IMR-90 (cell line): ENCODE measurements at regions not wholly inside any gene's neighbourhood (a gene's known extent, or its start where the extent isn't known, plus 50 kb on each side); places are given as distances from the start of the nearest gene placed in this dataset.

Experiments used
- ATAC-seq: fragments of 200-7000 bp; cut with Tn5 transposase; 2 replicates; pipeline ENCODE4 v1.9.1; 2020; ENCODE audit warnings: low read depth, mild to moderate bottlenecking, moderate library complexity
- BruUV-seq: library from RNA; stranded (reverse); fragments of 400-500 nt; replicated peaks from 2 replicates; lab custom pipeline; 2021; lab: Mats Ljungman, UMichigan
- CTCF ChIA-PET: fragments of 300-600 bp; formaldehyde crosslinking; extraction: SDS; loops from one replicate; lab custom pipeline; 2021; ENCODE audit warnings: antibody characterized with exemption; lab: Yijun Ruan, JAX
- POLR2A ChIA-PET: fragments of 300-600 bp; sonication (Branson Sonifier 250); formaldehyde crosslinking; loops from one replicate; lab custom pipeline; 2022; ENCODE audit warnings: antibody characterized with exemption; ENCODE audit not compliant: unreplicated experiment; lab: Charles Lee
- DNase-seq: peaks from one replicate; pipeline ENCODE4 v3.0.0; 2013
- H2AFZ ChIP-seq: replicated peaks from 2 replicates; pipeline ENCODE3; 2013; ENCODE audit warnings: low read length, mild to moderate bottlenecking; ENCODE audit not compliant: poor library complexity
- H2AK5ac ChIP-seq: 2 replicates; pipeline ENCODE4 v1.6.1; 2013; ENCODE audit warnings: low read depth, low read length, inconsistent platforms
- H2AK9ac ChIP-seq: replicated peaks from 2 replicates; pipeline ENCODE3; 2013; ENCODE audit warnings: mild to moderate bottlenecking, low read depth, low read length, moderate library complexity; ENCODE audit not compliant: poor library complexity
- H2BK120ac ChIP-seq: 2 replicates; pipeline ENCODE4 v1.6.1; 2013; ENCODE audit warnings: low read depth, low read length, inconsistent platforms
- H2BK15ac ChIP-seq: 3 replicates; pipeline ENCODE4 v1.6.1; 2013; ENCODE audit warnings: low read depth, low read length, inconsistent platforms
- H2BK20ac ChIP-seq: 2 replicates; pipeline ENCODE4 v1.6.1; 2013; ENCODE audit warnings: low read depth, mild to moderate bottlenecking, inconsistent platforms, low read length, moderate library complexity
- H2BK5ac ChIP-seq: 2 replicates; pipeline ENCODE4 v1.6.1; 2013; ENCODE audit warnings: mild to moderate bottlenecking, low read depth, low read length, inconsistent platforms; ENCODE audit not compliant: poor library complexity, severe bottlenecking
- H3K14ac ChIP-seq: replicated peaks from 2 replicates; pipeline ENCODE4 v1.6.1; 2013; ENCODE audit warnings: low read depth, low read length, inconsistent platforms
- H3K18ac ChIP-seq: 2 replicates; pipeline ENCODE4 v1.6.1; 2013; ENCODE audit warnings: low read depth, low read length, control low read depth
- H3K23ac ChIP-seq: 2 replicates; pipeline ENCODE4 v1.6.1; 2013; ENCODE audit warnings: low read depth, low read length, inconsistent platforms
- H3K27ac ChIP-seq: 2 replicates; pipeline ENCODE4 v1.5.1; 2013; ENCODE audit warnings: mild to moderate bottlenecking, control low read depth, low read length; ENCODE audit not compliant: insufficient read depth
- H3K27me3 ChIP-seq: 2 replicates; pipeline ENCODE4 v1.6.1; 2013; ENCODE audit warnings: low read length; ENCODE audit not compliant: control insufficient read depth, insufficient read depth
- H3K36me3 ChIP-seq: 2 replicates; pipeline ENCODE4 v1.6.1; 2013; ENCODE audit warnings: low read length, mixed read lengths; ENCODE audit not compliant: control insufficient read depth, insufficient read depth
- H3K4ac ChIP-seq: 2 replicates; pipeline ENCODE4 v1.6.1; 2013; ENCODE audit warnings: low read depth, low read length, inconsistent platforms
- H3K4me1 ChIP-seq: 2 replicates; pipeline ENCODE4 v1.6.1; 2013; ENCODE audit warnings: low read length, mixed read lengths; ENCODE audit not compliant: control insufficient read depth, insufficient read depth
- H3K4me2 ChIP-seq: 2 replicates; pipeline ENCODE4 v1.6.1; 2013; ENCODE audit warnings: low read depth, mild to moderate bottlenecking, control low read depth, low read length, moderate library complexity
- H3K4me3 ChIP-seq: 2 replicates; pipeline ENCODE4 v1.5.1; 2013; ENCODE audit warnings: low read depth, mild to moderate bottlenecking, control low read depth, low read length, moderate library complexity; ENCODE audit not compliant: insufficient read depth
- H3K56ac ChIP-seq: 2 replicates; pipeline ENCODE4 v1.6.1; 2013; ENCODE audit warnings: low read length, inconsistent platforms; ENCODE audit not compliant: insufficient read depth; ENCODE audit errors: extremely low read depth
- H3K79me1 ChIP-seq, 2 experiments: 2 replicates each; pipeline ENCODE4 v1.6.1; 2013; ENCODE audit warnings: low read length in 2 of 2, inconsistent platforms in 1 of 2, low read depth in 1 of 2
- H3K9ac ChIP-seq: 2 replicates; pipeline ENCODE4 v1.6.1; 2013; ENCODE audit warnings: low read depth, low read length, control low read depth
- H3K9me1 ChIP-seq: 2 replicates; pipeline ENCODE4 v1.6.1; 2013; ENCODE audit warnings: low read length, inconsistent platforms; ENCODE audit not compliant: insufficient read depth
- H3K9me3 ChIP-seq: 2 replicates; pipeline ENCODE4 v1.6.1; 2013; ENCODE audit warnings: low read length; ENCODE audit not compliant: control insufficient read depth, insufficient read depth
- H4K20me1 ChIP-seq: 2 replicates; pipeline ENCODE4 v1.6.1; 2013; ENCODE audit warnings: low read length, inconsistent platforms; ENCODE audit not compliant: insufficient read depth
- H4K5ac ChIP-seq: 2 replicates; pipeline ENCODE4 v1.6.1; 2013; ENCODE audit warnings: mild to moderate bottlenecking, low read depth, low read length, control low read depth
- H4K8ac ChIP-seq, 2 experiments: 2 replicates each; pipeline ENCODE4 v1.6.1; 2013; ENCODE audit warnings: low read depth in 2 of 2, low read length in 2 of 2, control low read depth in 1 of 2, inconsistent platforms in 1 of 2
- H4K91ac ChIP-seq: 2 replicates; pipeline ENCODE4 v1.6.1; 2013; ENCODE audit warnings: low read depth, low read length, inconsistent platforms; ENCODE audit not compliant: insufficient read depth
- BHLHE40 ChIP-seq: fragments of 150-350 bp; IDR thresholded peaks from 2 replicates; pipeline ENCODE4 v1.6.1; 2016; ENCODE audit warnings: mild to moderate bottlenecking, low read depth, low read length
- CEBPB ChIP-seq: IDR thresholded peaks from 2 replicates; pipeline ENCODE4 v1.6.1; 2012; ENCODE audit warnings: low read depth, low read length, improper control_type of control experiment
- CHD1 ChIP-seq: IDR thresholded peaks from 2 replicates; pipeline ENCODE4 v1.6.1; 2012; ENCODE audit warnings: low read depth, low read length, improper control_type of control experiment
- FOS ChIP-seq: fragments of 150-350 bp; IDR thresholded peaks from 2 replicates; pipeline ENCODE4 v1.6.1; 2016; ENCODE audit warnings: low read depth, low read length
- MAFK ChIP-seq: IDR thresholded peaks from 2 replicates; pipeline ENCODE4 v1.6.1; 2012; ENCODE audit warnings: low read depth, low read length, improper control_type of control experiment
- MAZ ChIP-seq: IDR thresholded peaks from 2 replicates; pipeline ENCODE4 v1.6.1; 2012; ENCODE audit warnings: low read depth, mild to moderate bottlenecking, low read length, improper control_type of control experiment, moderate library complexity, borderline replicate concordance
- MXI1 ChIP-seq: IDR thresholded peaks from 2 replicates; pipeline ENCODE4 v1.6.1; 2012; ENCODE audit warnings: low read depth, mild to moderate bottlenecking, low read length, moderate library complexity, borderline replicate concordance
- NFE2L2 ChIP-seq: fragments of 150-350 bp; IDR thresholded peaks from 2 replicates; pipeline ENCODE4 v1.6.1; 2016; ENCODE audit warnings: low read depth, mild to moderate bottlenecking, low read length
- POLR2A ChIP-seq: IDR thresholded peaks from 2 replicates; pipeline ENCODE4 v1.6.1; 2012; ENCODE audit warnings: mild to moderate bottlenecking, low read depth, low read length
- RAD21 ChIP-seq: IDR thresholded peaks from 2 replicates; pipeline ENCODE4 v1.6.1; 2012; ENCODE audit warnings: low read length, improper control_type of control experiment
- RCOR1 ChIP-seq: IDR thresholded peaks from 2 replicates; pipeline ENCODE4 v1.6.1; 2012; ENCODE audit warnings: mild to moderate bottlenecking, low read length, improper control_type of control experiment; ENCODE audit not compliant: insufficient replicate concordance
- SMC3 ChIP-seq: fragments of 150-350 bp; IDR thresholded peaks from 2 replicates; pipeline ENCODE4 v1.6.1; 2016; ENCODE audit warnings: low read depth, mild to moderate bottlenecking, antibody characterized with exemption, low read length, moderate library complexity
- WGBS, 2 experiments: methylation state at CpG; one replicate each; pipeline versions ENCODE4 v1.1.5 to v1.1.7; 2013; ENCODE audit warnings: missing lambda C conversion rate in 2 of 2; ENCODE audit not compliant: insufficient read length in 1 of 2; ENCODE audit errors: extremely low coverage in 2 of 2; 5-methylcytosine and 5-hydroxymethylcytosine counted together
- dilution Hi-C: fragments of 300-500 bp; cut with HindIII; formaldehyde crosslinking; loops from one replicate; pipeline ENCODE4 v1.14.3; 2018; ENCODE audit warnings: low sequenced_read_pairs; ENCODE audit not compliant: unreplicated experiment
- in situ Hi-C: fragments of 300-500 bp; cut with MboI; formaldehyde crosslinking; loops from 3 replicates; pipeline ENCODE4 v1.14.3; 2019; ENCODE audit warnings: low sequenced_read_pairs, inconsistent platforms, mixed read lengths
- intact Hi-C: fragments of 100-400 bp; cut with micrococcal nuclease; formaldehyde crosslinking; loops from 2 replicates; pipeline ENCODE4 v1.10.0; 2022
- TF ChIP-seq, protein P1 (sequence below): conservative IDR thresholded peaks from 2 replicates; pipeline ENCODE4 v1.5.1; 2012; ENCODE audit warnings: mild to moderate bottlenecking, low read depth, low read length, improper control_type of control experiment
- TF ChIP-seq, protein P2 (sequence below): fragments of 150-350 bp; IDR thresholded peaks from 2 replicates; pipeline ENCODE4 v1.6.1; 2017; ENCODE audit warnings: mild to moderate bottlenecking, antibody characterized with exemption, low read length, low read depth

DNA sequence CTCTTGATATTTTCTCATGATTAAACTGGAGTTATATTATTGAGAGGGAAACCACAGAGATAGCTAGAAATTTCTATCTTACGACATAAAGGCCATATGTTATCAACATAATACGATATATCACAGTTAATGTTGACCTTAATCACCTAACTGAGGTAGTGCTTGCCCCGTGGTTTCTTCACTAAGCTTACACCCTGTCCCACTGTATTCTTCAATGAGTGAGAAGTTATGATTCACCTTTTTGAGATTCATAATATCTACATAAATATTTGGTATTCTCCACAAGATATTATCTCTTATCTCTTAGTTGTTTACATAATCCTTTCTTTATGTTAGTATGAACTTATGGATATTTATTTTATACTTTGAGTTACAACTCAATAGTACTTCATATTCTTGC lies 1714.1 kb downstream of the BRINP3 start:
- Histone ChIP-seq H3K4ac (no peak overlapping the region), H2AK5ac (no peak overlapping the region), H3K18ac (no peak overlapping the region), H2AFZ (no peak overlapping the region), H3K9ac (no peak overlapping the region), H4K5ac (no peak overlapping the region), H3K27ac (no peak overlapping the region), H4K8ac (no peak overlapping the region), H4K91ac (no peak overlapping the region), H3K36me3 (no peaks in the 10 kb centered on the region), H3K9me1 (no peaks in the 10 kb centered on the region), H3K14ac (no peak overlapping the region), H3K9me3 (no peaks in the 10 kb centered on the region), H3K4me1 (no peaks in the 10 kb centered on the region), H2BK5ac (no peak overlapping the region), H2BK120ac (no peak overlapping the region), H3K56ac (no peak overlapping the region), H2BK20ac (no peak overlapping the region), H3K4me3 (no peak overlapping the region), H3K79me1 (no peaks in the 10 kb centered on the region), H2AK9ac (no peak overlapping the region), H3K4me2 (no peak overlapping the region), H4K20me1 (no peaks in the 10 kb centered on the region), H3K23ac (no peak overlapping the region), H2BK15ac (no peak overlapping the region), H3K27me3 (no peaks in the 10 kb centered on the region)
- POLR2A ChIA-PET, result no interaction called here
- no peak for DNase-seq
- dilution Hi-C loops (no loop called here), in situ Hi-C loops (no loop called here), intact Hi-C loops (no loop called here)
- BruUV-seq, result no TSS peak
- CTCF ChIA-PET, result no interaction called here
- WGBS, 2 experiments, result no CpG with 5 or more reads among the region's 3 CpGs
- TF ChIP-seq CEBPB, result no peak
- TF ChIP-seq RCOR1, result no peak
- no peak for TF ChIP-seq MAZ
- no peak for TF ChIP-seq NFE2L2
- no peak for TF ChIP-seq POLR2A
- no peak for TF ChIP-seq MXI1
- no peak for TF ChIP-seq MAFK
- TF ChIP-seq RAD21, result no peak
- TF ChIP-seq SMC3, result no peak
- TF ChIP-seq CHD1, result no peak
- TF ChIP-seq, protein P1, sequence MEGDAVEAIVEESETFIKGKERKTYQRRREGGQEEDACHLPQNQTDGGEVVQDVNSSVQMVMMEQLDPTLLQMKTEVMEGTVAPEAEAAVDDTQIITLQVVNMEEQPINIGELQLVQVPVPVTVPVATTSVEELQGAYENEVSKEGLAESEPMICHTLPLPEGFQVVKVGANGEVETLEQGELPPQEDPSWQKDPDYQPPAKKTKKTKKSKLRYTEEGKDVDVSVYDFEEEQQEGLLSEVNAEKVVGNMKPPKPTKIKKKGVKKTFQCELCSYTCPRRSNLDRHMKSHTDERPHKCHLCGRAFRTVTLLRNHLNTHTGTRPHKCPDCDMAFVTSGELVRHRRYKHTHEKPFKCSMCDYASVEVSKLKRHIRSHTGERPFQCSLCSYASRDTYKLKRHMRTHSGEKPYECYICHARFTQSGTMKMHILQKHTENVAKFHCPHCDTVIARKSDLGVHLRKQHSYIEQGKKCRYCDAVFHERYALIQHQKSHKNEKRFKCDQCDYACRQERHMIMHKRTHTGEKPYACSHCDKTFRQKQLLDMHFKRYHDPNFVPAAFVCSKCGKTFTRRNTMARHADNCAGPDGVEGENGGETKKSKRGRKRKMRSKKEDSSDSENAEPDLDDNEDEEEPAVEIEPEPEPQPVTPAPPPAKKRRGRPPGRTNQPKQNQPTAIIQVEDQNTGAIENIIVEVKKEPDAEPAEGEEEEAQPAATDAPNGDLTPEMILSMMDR, result no peak
- no peak for TF ChIP-seq BHLHE40
- TF ChIP-seq, protein P2, sequence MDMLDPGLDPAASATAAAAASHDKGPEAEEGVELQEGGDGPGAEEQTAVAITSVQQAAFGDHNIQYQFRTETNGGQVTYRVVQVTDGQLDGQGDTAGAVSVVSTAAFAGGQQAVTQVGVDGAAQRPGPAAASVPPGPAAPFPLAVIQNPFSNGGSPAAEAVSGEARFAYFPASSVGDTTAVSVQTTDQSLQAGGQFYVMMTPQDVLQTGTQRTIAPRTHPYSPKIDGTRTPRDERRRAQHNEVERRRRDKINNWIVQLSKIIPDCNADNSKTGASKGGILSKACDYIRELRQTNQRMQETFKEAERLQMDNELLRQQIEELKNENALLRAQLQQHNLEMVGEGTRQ, result no peak
- no peak for TF ChIP-seq FOS
- ATAC-seq, result no peak
